GM12878 (cell line): ENCODE measurements at regions not wholly inside any gene's neighbourhood (a gene's known extent, or its start where the extent isn't known, plus 50 kb on each side); places are given as distances from the start of the nearest gene placed in this dataset.

Experiments
- ATAC-seq: fragments of 200-7000 bp; cut with Tn5 transposase; 3 replicates; pipeline ENCODE4 v1.9.1; 2020; ENCODE audit warnings: mild to moderate bottlenecking, moderate library complexity
- BruUV-seq: library from RNA; stranded (reverse); fragments of 400-500 nt; replicated peaks from 2 replicates; lab custom pipeline; 2021; lab: Mats Ljungman, UMichigan
- CTCF ChIA-PET: fragments of 300-600 bp; sonication (Branson Sonifier 250); formaldehyde crosslinking; extraction: SDS; loops from one replicate; lab custom pipeline; 2021; ENCODE audit warnings: inconsistent platforms; lab: Yijun Ruan, JAX
- POLR2A ChIA-PET: fragments of 350-600 bp; formaldehyde crosslinking; extraction: SDS; loops from one replicate; lab custom pipeline; 2021; ENCODE audit warnings: inconsistent platforms; lab: Charles Lee
- RAD21 ChIA-PET: fragments of 300-600 bp; sonication (Branson Sonifier 250); formaldehyde crosslinking; loops from one replicate; lab custom pipeline; 2023; ENCODE audit warnings: antibody characterized with exemption; ENCODE audit not compliant: unreplicated experiment; lab: Charles Lee
- SMC1A ChIA-PET: fragments of 300-600 bp; sonication (Branson Sonifier 250); formaldehyde crosslinking; loops from one replicate; lab custom pipeline; 2023; ENCODE audit not compliant: unreplicated experiment, uncharacterized antibody; lab: Charles Lee
- DNase-seq: peaks from one replicate; pipeline ENCODE4 v3.0.0-alpha.2; 2011; ENCODE audit warnings: low read depth, low spot score
- FAIRE-seq: peaks from 3 replicates; lab custom pipeline; 2011; peaks lifted over from hg19 to GRCh38; lab: Jason Lieb, UNC
- H2AFZ ChIP-seq: 2 replicates; pipeline ENCODE4 v1.6.0; 2011; ENCODE audit warnings: low read depth, low read length, control low read depth; ENCODE audit not compliant: control insufficient read depth
- H3K27ac ChIP-seq: 2 replicates; pipeline ENCODE4 v1.5.1; 2011; ENCODE audit warnings: control low read depth; ENCODE audit not compliant: control insufficient read depth, insufficient read depth
- H3K27me3 ChIP-seq, 2 experiments: replicated peaks in 1 of 2; 2 replicates each; pipeline versions ENCODE4 v1.6.0 to v1.6.1; 2011; ENCODE audit warnings: low read length in 1 of 2; ENCODE audit not compliant: control insufficient read depth in 2 of 2, insufficient read depth in 2 of 2
- H3K36me3 ChIP-seq, 2 experiments: 2 replicates each; pipeline ENCODE4 v1.5.1; 2011; ENCODE audit warnings: low read length in 1 of 2; ENCODE audit not compliant: control insufficient read depth in 2 of 2, insufficient read depth in 2 of 2
- H3K4me1 ChIP-seq: 2 replicates; pipeline ENCODE4 v1.6.1; 2011; ENCODE audit warnings: mild to moderate bottlenecking, low read length, moderate library complexity, mixed read lengths; ENCODE audit not compliant: control insufficient read depth, insufficient read depth
- H3K4me2 ChIP-seq: 2 replicates; pipeline ENCODE4 v1.6.0; 2011; ENCODE audit warnings: control low read depth; ENCODE audit not compliant: control insufficient read depth, insufficient read depth
- H3K4me3 ChIP-seq: fragments of 200-600 bp; sonication (generic); 2 replicates; pipeline ENCODE4 v1.5.1; 2016
- H3K79me2 ChIP-seq: 2 replicates; pipeline ENCODE4 v1.6.0; 2011; ENCODE audit warnings: low read length; ENCODE audit not compliant: control insufficient read depth, insufficient read depth
- H3K9ac ChIP-seq: 2 replicates; pipeline ENCODE4 v1.8.0; 2011; ENCODE audit warnings: low read length, control low read depth, mixed read lengths; ENCODE audit not compliant: control insufficient read depth, insufficient read depth
- H3K9me3 ChIP-seq: replicated peaks from 3 replicates; pipeline ENCODE4 v1.5.1; 2011; ENCODE audit warnings: mild to moderate bottlenecking, low read length; ENCODE audit not compliant: control insufficient read depth, insufficient read depth
- H4K20me1 ChIP-seq: 2 replicates; pipeline ENCODE4 v1.6.0; 2011; ENCODE audit not compliant: control insufficient read depth, insufficient read depth
- CBFB ChIP-seq: IDR thresholded peaks from 2 replicates; pipeline ENCODE4 v1.6.1; 2016; ENCODE audit warnings: antibody characterized with exemption, low read depth
- KDM1A ChIP-seq: fragments of 200-600 bp; sonication (generic); IDR thresholded peaks from 2 replicates; pipeline ENCODE4 v1.6.1; 2016; ENCODE audit warnings: borderline replicate concordance
- MEF2B ChIP-seq: fragments of 450-650 bp; IDR thresholded peaks from 2 replicates; pipeline ENCODE4 v1.6.1; 2018; ENCODE audit warnings: mild to moderate bottlenecking, moderate library complexity; ENCODE audit not compliant: partially characterized antibody, poor library complexity, severe bottlenecking
- RAD21 ChIP-seq: IDR thresholded peaks from 2 replicates; pipeline ENCODE4 v1.6.1; 2011; ENCODE audit warnings: mild to moderate bottlenecking, low read depth, low read length, moderate library complexity; ENCODE audit not compliant: insufficient read depth
- RB1 ChIP-seq: fragments of 450-650 bp; formaldehyde crosslinking; IDR thresholded peaks from 2 replicates; pipeline ENCODE4 v1.6.1; 2017; ENCODE audit warnings: mild to moderate bottlenecking, borderline replicate concordance
- SP1 ChIP-seq: IDR thresholded peaks from one replicate; pipeline ENCODE4 v1.6.1; 2011; ENCODE audit warnings: low read depth, low read length
- SREBF2 ChIP-seq: IDR thresholded peaks from 2 replicates; pipeline ENCODE4 v1.6.1; 2012; ENCODE audit warnings: mild to moderate bottlenecking, low read length
- TAF1 ChIP-seq: IDR thresholded peaks from 2 replicates; pipeline ENCODE4 v1.6.1; 2011; ENCODE audit warnings: mild to moderate bottlenecking, low read depth, low read length, borderline replicate concordance
- TARDBP ChIP-seq: IDR thresholded peaks from 2 replicates; pipeline ENCODE4 v1.6.1; 2016; ENCODE audit warnings: borderline replicate concordance
- TCF3 ChIP-seq: IDR thresholded peaks from 2 replicates; pipeline ENCODE4 v1.6.1; 2012; ENCODE audit warnings: low read depth, mild to moderate bottlenecking, low read length, borderline replicate concordance; ENCODE audit not compliant: insufficient read depth
- YY1 ChIP-seq: IDR thresholded peaks from 2 replicates; pipeline ENCODE4 v1.6.1; 2011; ENCODE audit warnings: low read depth, mild to moderate bottlenecking, low read length
- ZNF207 ChIP-seq: fragments of 450-650 bp; IDR thresholded peaks from 2 replicates; pipeline ENCODE4 v1.6.1; 2014; ENCODE audit warnings: antibody characterized with exemption, mild to moderate bottlenecking, borderline replicate concordance
- WGBS: methylation state at CpG from one replicate; pipeline ENCODE4 v1.1.6; 2016; ENCODE audit warnings: low lambda C conversion rate; ENCODE audit not compliant: insufficient replicate concordance, insufficient coverage; ENCODE audit errors: missing lambda C conversion rate; 5-methylcytosine and 5-hydroxymethylcytosine counted together
- in situ Hi-C: fragments of 300-500 bp; cut with MboI; formaldehyde crosslinking; loops from 9 replicates; pipeline ENCODE4 v1.14.3; 2018; ENCODE audit warnings: mixed read lengths
- intact Hi-C: fragments of 100-400 bp; cut with micrococcal nuclease; formaldehyde crosslinking; loops from one replicate; pipeline ENCODE4 v1.14.2; 2022; ENCODE audit not compliant: unreplicated experiment
- TF ChIP-seq, protein P1 (sequence below): IDR thresholded peaks from 2 replicates; pipeline ENCODE4 v1.6.1; 2011; ENCODE audit warnings: borderline replicate concordance, low read depth, mild to moderate bottlenecking, moderate library complexity, low read length; ENCODE audit not compliant: insufficient read depth, poor library complexity, severe bottlenecking
- TF ChIP-seq, protein P2 (sequence below): fragments of 450-650 bp; IDR thresholded peaks from 2 replicates; pipeline ENCODE4 v1.6.1; 2016; ENCODE audit warnings: mild to moderate bottlenecking
- TF ChIP-seq, protein P3 (sequence below): fragments of 450-650 bp; IDR thresholded peaks from 2 replicates; pipeline ENCODE4 v1.6.1; 2017; ENCODE audit warnings: borderline replicate concordance
- TF ChIP-seq, protein P4 (sequence below): IDR thresholded peaks from 2 replicates; pipeline ENCODE4 v1.6.1; 2012; ENCODE audit warnings: improper control_type of control experiment, low read depth, low read length; ENCODE audit not compliant: insufficient replicate concordance

DNA sequence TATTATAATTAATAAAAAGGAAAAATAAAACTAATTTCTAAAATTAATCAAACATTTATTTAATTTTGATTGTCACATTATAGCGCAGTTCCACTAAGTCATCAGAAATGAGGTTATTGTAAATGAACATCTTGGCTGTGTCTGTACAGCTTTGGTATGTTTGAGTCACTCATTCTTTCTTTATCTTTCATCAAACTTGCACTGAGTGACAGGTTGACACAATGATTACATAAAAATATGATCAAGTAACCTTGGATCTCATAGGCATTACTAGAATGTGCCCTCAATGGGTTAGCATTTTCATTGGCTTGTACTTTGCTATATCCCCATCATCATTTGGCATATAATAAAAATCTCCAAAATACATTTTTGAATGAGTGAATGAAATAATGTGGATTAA is 1353.2 kb upstream of the ADGRL2 start (continued):
- no peak for TF ChIP-seq SREBF2
- no peak for TF ChIP-seq CBFB
- TF ChIP-seq TARDBP, result no peak
- no peak for TF ChIP-seq YY1
- TF ChIP-seq KDM1A, result no peak
- TF ChIP-seq, protein P1, sequence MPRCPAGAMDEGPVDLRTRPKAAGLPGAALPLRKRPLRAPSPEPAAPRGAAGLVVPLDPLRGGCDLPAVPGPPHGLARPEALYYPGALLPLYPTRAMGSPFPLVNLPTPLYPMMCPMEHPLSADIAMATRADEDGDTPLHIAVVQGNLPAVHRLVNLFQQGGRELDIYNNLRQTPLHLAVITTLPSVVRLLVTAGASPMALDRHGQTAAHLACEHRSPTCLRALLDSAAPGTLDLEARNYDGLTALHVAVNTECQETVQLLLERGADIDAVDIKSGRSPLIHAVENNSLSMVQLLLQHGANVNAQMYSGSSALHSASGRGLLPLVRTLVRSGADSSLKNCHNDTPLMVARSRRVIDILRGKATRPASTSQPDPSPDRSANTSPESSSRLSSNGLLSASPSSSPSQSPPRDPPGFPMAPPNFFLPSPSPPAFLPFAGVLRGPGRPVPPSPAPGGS, result no peak

DNA sequence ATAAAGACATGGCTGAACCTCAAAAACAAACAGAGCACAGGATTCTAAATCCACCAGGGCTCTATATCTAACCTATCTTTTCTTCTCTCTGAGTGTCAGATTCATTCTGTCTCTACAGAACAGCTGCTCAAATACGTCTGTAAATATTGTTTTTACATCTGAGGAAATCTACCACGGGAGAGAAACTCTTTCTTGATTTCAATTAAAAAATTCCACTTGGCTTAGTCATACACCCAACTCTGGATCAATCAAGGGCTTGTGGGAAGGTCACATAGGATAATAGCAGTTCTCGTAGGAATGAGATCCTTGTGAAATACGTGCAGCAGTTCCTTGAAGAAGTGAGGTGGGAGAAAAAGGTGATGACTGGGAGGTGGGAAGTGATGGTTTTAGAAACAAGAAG is 1355.7 kb upstream of the ADGRL2 start:
- ChIA-PET POLR2A (no interaction called here), SMC1A (no interaction called here), RAD21 (no interaction called here)
- TF ChIP-seq, protein P2, sequence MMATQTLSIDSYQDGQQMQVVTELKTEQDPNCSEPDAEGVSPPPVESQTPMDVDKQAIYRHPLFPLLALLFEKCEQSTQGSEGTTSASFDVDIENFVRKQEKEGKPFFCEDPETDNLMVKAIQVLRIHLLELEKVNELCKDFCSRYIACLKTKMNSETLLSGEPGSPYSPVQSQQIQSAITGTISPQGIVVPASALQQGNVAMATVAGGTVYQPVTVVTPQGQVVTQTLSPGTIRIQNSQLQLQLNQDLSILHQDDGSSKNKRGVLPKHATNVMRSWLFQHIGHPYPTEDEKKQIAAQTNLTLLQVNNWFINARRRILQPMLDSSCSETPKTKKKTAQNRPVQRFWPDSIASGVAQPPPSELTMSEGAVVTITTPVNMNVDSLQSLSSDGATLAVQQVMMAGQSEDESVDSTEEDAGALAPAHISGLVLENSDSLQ, result no peak
- TF ChIP-seq SP1 (no peak), TCF3 (no peak), RB1 (no peak), CBFB (no peak), TAF1 (no peak), MEF2B (no peak), RAD21 (no peak), ZNF207 (no peak)
- TF ChIP-seq, protein P3, sequence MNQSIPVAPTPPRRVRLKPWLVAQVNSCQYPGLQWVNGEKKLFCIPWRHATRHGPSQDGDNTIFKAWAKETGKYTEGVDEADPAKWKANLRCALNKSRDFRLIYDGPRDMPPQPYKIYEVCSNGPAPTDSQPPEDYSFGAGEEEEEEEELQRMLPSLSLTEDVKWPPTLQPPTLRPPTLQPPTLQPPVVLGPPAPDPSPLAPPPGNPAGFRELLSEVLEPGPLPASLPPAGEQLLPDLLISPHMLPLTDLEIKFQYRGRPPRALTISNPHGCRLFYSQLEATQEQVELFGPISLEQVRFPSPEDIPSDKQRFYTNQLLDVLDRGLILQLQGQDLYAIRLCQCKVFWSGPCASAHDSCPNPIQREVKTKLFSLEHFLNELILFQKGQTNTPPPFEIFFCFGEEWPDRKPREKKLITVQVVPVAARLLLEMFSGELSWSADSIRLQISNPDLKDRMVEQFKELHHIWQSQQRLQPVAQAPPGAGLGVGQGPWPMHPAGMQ, result no peak
- TF ChIP-seq, protein P4, sequence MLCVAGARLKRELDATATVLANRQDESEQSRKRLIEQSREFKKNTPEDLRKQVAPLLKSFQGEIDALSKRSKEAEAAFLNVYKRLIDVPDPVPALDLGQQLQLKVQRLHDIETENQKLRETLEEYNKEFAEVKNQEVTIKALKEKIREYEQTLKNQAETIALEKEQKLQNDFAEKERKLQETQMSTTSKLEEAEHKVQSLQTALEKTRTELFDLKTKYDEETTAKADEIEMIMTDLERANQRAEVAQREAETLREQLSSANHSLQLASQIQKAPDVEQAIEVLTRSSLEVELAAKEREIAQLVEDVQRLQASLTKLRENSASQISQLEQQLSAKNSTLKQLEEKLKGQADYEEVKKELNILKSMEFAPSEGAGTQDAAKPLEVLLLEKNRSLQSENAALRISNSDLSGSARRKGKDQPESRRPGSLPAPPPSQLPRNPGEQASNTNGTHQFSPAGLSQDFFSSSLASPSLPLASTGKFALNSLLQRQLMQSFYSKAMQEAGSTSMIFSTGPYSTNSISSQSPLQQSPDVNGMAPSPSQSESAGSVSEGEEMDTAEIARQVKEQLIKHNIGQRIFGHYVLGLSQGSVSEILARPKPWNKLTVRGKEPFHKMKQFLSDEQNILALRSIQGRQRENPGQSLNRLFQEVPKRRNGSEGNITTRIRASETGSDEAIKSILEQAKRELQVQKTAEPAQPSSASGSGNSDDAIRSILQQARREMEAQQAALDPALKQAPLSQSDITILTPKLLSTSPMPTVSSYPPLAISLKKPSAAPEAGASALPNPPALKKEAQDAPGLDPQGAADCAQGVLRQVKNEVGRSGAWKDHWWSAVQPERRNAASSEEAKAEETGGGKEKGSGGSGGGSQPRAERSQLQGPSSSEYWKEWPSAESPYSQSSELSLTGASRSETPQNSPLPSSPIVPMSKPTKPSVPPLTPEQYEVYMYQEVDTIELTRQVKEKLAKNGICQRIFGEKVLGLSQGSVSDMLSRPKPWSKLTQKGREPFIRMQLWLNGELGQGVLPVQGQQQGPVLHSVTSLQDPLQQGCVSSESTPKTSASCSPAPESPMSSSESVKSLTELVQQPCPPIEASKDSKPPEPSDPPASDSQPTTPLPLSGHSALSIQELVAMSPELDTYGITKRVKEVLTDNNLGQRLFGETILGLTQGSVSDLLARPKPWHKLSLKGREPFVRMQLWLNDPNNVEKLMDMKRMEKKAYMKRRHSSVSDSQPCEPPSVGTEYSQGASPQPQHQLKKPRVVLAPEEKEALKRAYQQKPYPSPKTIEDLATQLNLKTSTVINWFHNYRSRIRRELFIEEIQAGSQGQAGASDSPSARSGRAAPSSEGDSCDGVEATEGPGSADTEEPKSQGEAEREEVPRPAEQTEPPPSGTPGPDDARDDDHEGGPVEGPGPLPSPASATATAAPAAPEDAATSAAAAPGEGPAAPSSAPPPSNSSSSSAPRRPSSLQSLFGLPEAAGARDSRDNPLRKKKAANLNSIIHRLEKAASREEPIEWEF, result no peak

More for the DNA sequence above, 1355.7 kb upstream of the ADGRL2 start:
- no peaks in the 10 kb centered on the region for H3K4me1 ChIP-seq
- intact Hi-C loops, result no loop called here
- H2AFZ ChIP-seq, result no peak overlapping the region
- no peak for ATAC-seq
- H3K79me2 ChIP-seq, result no peaks in the 10 kb centered on the region
- DNase-seq, result no peak
- H3K27me3 ChIP-seq, result no peaks in the 10 kb centered on the region
- no TSS peak for BruUV-seq
- no peak for FAIRE-seq
- no peak overlapping the region for H3K4me2 ChIP-seq
- H3K27ac ChIP-seq, result no peak overlapping the region
- 3% methylated on average over 4 of the region's 4 CpGs for WGBS
- CTCF ChIA-PET, result no interaction called here
- H3K9ac ChIP-seq, result no peak overlapping the region
- H4K20me1 ChIP-seq, result no peaks in the 10 kb centered on the region
- no peaks in the 10 kb centered on the region for H3K36me3 ChIP-seq
- H3K9me3 ChIP-seq, result no peaks in the 10 kb centered on the region
- in situ Hi-C loops, result no loop called here
- no peak overlapping the region for H3K4me3 ChIP-seq
